Upper lobe of right lung (tissue), 1 donor: ENCODE measurements at regions not wholly inside any gene's neighbourhood (a gene's known extent, or its start where the extent isn't known, plus 50 kb on each side); places are given as distances from the start of the nearest gene placed in this dataset.

Experiments used
- ATAC-seq: fragments of 200-7000 bp; cut with Tn5 transposase; one replicate; pipeline ENCODE4 v1.9.1; 2020; ENCODE audit warnings: mild to moderate bottlenecking, moderate library complexity
- DNase-seq: peaks from one replicate; pipeline ENCODE4 v3.0.0-alpha.2; 2020
- H3K27ac ChIP-seq: fragments of 200-600 bp; one replicate; pipeline ENCODE4 v1.8.0; 2022
- H3K27me3 ChIP-seq: fragments of 200-600 bp; one replicate; pipeline ENCODE4 v1.8.0; 2022; ENCODE audit warnings: mild to moderate bottlenecking
- H3K36me3 ChIP-seq: fragments of 200-600 bp; one replicate; pipeline ENCODE4 v1.8.0; 2022
- H3K4me1 ChIP-seq: fragments of 200-600 bp; one replicate; pipeline ENCODE4 v1.8.0; 2022
- H3K4me3 ChIP-seq: fragments of 200-600 bp; one replicate; pipeline ENCODE4 v1.8.0; 2022; ENCODE audit warnings: mild to moderate bottlenecking
- H3K9me3 ChIP-seq: fragments of 200-600 bp; one replicate; pipeline ENCODE4 v1.8.0; 2022
- intact Hi-C: fragments of 100-400 bp; cut with DNase I; formaldehyde crosslinking; loops from one replicate; pipeline ENCODE4 v1.11.0; 2022
- TF ChIP-seq, protein P1 (sequence below): fragments of 200-600 bp; IDR thresholded peaks from one replicate; pipeline ENCODE4 v1.8.0; 2022; ENCODE audit warnings: antibody characterized with exemption
- donor health status: DM: no; HTN: yes; CAD: no; lungs with severe emphysema.

DNA sequence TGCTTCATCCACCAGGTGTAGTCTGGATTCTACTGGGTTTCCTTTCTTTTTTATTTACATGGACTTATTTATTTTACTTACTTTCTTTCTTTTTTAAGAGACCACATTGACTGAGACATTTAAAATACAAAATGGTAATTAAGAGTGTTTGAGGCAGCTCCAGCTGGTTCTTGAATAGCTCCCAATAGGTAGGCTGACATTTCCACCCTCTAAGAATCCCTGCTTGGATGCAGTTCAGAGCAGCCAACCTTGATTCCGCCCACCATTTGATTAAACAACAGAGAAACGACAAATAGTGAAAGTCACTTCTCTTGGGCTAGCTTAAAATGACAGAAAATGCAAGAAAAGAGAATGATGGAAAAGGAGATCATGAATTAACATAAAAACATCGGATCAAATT, 270.5 kb downstream of the TUSC7 start:
- ATAC-seq (no peak), DNase-seq (no peak)
- intact Hi-C loops: no loop called here
- no peak overlapping the region for H3K4me3 ChIP-seq
- no peaks in the 10 kb centered on the region for H3K4me1 ChIP-seq
- no peaks in the 10 kb centered on the region for H3K27me3 ChIP-seq
- no peaks in the 10 kb centered on the region for H3K9me3 ChIP-seq
- TF ChIP-seq, protein P1, sequence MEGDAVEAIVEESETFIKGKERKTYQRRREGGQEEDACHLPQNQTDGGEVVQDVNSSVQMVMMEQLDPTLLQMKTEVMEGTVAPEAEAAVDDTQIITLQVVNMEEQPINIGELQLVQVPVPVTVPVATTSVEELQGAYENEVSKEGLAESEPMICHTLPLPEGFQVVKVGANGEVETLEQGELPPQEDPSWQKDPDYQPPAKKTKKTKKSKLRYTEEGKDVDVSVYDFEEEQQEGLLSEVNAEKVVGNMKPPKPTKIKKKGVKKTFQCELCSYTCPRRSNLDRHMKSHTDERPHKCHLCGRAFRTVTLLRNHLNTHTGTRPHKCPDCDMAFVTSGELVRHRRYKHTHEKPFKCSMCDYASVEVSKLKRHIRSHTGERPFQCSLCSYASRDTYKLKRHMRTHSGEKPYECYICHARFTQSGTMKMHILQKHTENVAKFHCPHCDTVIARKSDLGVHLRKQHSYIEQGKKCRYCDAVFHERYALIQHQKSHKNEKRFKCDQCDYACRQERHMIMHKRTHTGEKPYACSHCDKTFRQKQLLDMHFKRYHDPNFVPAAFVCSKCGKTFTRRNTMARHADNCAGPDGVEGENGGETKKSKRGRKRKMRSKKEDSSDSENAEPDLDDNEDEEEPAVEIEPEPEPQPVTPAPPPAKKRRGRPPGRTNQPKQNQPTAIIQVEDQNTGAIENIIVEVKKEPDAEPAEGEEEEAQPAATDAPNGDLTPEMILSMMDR: no peak
- no peak overlapping the region for H3K27ac ChIP-seq
- no peaks in the 10 kb centered on the region for H3K36me3 ChIP-seq

DNA sequence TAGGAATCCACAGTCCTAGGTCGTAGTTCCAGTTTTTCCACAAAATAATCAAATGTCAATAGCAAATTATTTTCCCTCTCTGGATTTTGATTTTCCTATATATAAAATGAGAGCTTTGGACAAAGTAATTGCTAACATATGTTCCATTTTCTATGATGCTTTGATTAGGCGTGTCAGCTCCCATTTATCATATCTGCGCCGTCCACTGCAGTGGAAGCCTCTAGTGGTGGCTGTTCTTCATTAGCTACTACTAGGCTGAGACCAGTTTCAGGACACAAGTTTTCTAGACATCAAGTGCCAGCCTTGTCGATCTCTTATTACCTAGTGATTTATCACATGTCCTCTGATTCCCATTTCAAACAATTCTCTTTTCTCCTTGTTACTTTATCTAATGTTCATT, 271.5 kb downstream of the TUSC7 start:
- Histone ChIP-seq H3K4me3 (no peak overlapping the region), H3K27ac (no peak overlapping the region), H3K27me3 (no peaks in the 10 kb centered on the region), H3K9me3 (no peaks in the 10 kb centered on the region), H3K36me3 (no peaks in the 10 kb centered on the region), H3K4me1 (no peaks in the 10 kb centered on the region)
- TF ChIP-seq, protein P1: no peak
- intact Hi-C loops: no loop called here
- ATAC-seq (no peak), DNase-seq (no peak)

DNA sequence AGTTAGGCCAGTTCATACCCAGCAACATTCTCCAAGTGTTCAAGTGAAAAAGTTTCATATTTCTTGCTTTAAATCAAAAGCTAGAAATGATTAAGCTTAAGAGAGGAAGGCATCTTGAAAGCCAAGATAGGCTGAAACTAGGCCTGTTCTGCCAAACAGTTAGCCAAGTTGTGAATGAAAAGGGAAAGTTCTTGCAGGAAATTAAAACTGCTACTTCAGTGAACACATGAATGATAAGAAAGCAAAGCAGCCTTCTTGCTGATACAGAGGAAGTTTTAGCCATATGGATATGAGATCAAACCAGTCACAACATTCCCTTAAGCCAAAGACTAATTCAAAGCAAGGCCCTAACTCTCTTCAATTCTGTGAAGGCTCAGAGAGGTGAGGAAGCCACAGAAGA, 274.7 kb downstream of the TUSC7 start:
- no peak overlapping the region for H3K27ac ChIP-seq
- DNase-seq (no peak), ATAC-seq (no peak)
- intact Hi-C loops: no loop called here
- H3K36me3 ChIP-seq: no peaks in the 10 kb centered on the region
- H3K9me3 ChIP-seq: no peaks in the 10 kb centered on the region
- no peak overlapping the region for H3K4me3 ChIP-seq
- TF ChIP-seq, protein P1: no peak
- no peaks in the 10 kb centered on the region for H3K4me1 ChIP-seq
- H3K27me3 ChIP-seq: no peaks in the 10 kb centered on the region

DNA sequence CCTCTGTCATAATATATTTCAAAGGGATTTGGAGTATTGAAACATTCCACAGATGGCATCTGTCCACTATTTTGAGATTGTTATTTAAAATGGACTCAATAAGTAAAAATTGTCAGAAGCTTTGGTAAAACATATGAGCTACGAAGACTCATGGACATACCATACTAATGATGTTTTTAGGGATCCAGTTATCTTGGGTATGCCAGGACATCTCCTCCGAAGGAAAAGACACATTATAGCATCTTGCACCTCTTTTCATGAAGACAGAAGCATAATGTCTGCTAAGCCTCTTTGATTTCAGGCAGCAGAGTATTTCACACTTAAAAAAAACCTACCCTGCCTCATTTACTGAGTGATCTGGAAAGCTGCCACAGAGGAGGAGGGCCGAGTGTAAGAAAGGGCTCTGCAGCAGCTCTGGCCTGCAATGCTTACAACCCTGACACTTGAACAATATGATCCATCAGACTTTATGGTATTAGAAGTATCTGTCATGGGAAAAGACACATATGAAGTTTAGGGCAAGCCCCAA, 284.8 kb downstream of the TUSC7 start:
- ATAC-seq (no peak), DNase-seq (no peak)
- Histone ChIP-seq H3K36me3 (no peaks in the 10 kb centered on the region), H3K27ac (no peak overlapping the region), H3K4me3 (no peak overlapping the region), H3K9me3 (no peaks in the 10 kb centered on the region), H3K4me1 (no peaks in the 10 kb centered on the region), H3K27me3 (no peaks in the 10 kb centered on the region)
- TF ChIP-seq, protein P1: no peak
- intact Hi-C loops: no loop called here

DNA sequence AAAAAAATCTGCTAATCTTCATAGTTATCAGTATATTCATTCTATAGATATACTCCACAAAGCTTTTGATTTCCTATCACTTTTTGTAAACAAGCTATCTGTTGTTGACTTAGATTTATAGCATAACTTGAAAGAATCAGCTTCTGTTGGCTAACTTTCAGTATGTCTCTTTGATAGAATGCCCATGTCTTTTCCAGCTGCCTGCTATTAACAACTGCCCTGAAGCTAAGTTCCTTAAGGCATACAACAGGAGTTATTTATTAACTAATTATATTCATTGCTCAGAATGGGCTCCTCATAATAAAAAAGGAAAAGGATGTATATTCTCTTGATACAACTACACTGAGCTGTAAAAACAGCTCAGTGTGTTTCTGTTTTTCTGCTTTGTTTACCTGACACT, 293.9 kb downstream of the TUSC7 start:
- no peaks in the 10 kb centered on the region for H3K27me3 ChIP-seq
- no peaks in the 10 kb centered on the region for H3K4me1 ChIP-seq
- no peak overlapping the region for H3K4me3 ChIP-seq
- no peak overlapping the region for H3K27ac ChIP-seq
- no peak for DNase-seq
- intact Hi-C loops: no loop called here
- H3K9me3 ChIP-seq: no peaks in the 10 kb centered on the region
- TF ChIP-seq, protein P1: no peak
- no peak for ATAC-seq
- H3K36me3 ChIP-seq: no peaks in the 10 kb centered on the region

DNA sequence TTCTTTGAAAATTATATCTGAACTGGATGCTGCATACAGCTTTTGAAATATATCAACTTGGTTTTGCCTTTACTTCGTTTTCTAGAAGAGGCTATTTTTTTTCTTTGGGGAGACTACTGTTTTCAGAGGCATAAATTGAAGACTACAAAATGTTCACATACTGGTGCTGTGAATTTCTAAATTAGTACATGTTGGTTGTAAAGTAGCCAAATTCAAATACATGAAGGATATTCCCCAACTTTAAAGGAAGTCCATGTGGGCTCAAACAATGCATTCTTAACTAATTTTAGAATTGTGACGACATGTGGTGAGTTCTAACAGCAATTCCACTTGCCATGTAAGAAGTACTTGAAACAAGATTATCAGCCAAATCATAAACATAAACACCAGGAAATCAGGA, 295.7 kb downstream of the TUSC7 start:
- no peak overlapping the region for H3K4me3 ChIP-seq

More for the DNA sequence above, 295.7 kb downstream of the TUSC7 start:
- ATAC-seq: no peak
- intact Hi-C loops: no loop called here
- H3K4me1 ChIP-seq: no peaks in the 10 kb centered on the region
- no peak overlapping the region for H3K27ac ChIP-seq
- DNase-seq: no peak
- H3K27me3 ChIP-seq: no peaks in the 10 kb centered on the region
- TF ChIP-seq, protein P1: no peak
- no peaks in the 10 kb centered on the region for H3K9me3 ChIP-seq
- no peaks in the 10 kb centered on the region for H3K36me3 ChIP-seq
